ENCODE measurements at regions not wholly inside any gene's neighbourhood (a gene's known extent, or its start where the extent isn't known, plus 50 kb on each side); places are given as distances from the start of the nearest gene placed in this dataset.

DNA sequence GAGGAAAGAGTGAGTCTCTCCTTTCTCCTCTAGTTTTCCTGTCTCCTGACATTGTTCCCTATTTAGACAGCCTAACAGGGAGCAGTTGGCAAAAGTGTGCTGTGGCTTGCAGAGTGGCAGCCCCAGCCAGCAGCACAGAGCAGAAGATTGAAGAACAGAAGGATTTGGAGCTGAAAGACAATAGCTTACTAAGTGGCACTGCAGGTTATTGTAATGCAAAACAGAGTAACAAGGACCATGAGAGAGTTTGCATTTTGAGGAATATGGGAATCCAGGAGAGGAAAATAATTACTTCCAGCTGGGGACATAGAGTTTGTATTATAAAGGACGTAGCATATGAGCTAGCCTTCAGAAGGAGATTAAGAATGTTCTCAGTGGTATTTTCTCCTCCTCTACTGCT lies 342.4 kb downstream of the AKAIN1 start:
- DNase-seq (ENCODE audit: low read depth in 2 of 2) = no peak

DNA sequence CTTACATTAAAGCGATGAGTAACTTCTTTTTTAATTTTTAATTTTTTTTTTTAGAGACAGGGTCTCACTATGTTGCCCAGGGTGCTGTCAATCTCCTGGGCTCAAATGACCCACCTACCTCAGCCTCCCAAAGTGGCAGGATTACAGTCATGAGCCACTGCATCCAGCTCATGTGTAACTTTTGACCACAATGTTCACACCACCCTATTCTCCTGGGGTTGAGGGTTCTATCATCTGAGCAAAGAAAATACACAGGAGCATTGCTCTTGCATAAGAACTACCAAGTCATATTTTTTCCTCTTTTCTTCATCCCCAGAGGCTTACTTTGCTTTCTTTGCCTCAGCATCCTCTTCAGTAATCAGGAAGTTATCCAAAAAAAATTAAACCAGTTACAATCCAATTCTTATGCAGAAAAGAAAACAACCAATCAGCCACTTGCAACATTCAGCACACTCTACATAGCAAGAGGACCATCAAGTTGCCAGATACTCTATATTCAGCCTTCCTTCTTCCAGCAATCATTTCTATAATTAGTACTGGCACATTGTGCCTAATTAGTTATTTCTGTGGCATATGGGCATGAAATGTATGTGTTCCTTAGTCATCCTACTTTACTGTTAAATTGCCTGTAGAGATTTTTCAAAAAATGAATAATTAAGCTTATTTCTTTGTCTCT lies 345.6 kb downstream of the AKAIN1 start:
- no peak for DNase-seq (ENCODE audit: low read depth in 2 of 2)

DNA sequence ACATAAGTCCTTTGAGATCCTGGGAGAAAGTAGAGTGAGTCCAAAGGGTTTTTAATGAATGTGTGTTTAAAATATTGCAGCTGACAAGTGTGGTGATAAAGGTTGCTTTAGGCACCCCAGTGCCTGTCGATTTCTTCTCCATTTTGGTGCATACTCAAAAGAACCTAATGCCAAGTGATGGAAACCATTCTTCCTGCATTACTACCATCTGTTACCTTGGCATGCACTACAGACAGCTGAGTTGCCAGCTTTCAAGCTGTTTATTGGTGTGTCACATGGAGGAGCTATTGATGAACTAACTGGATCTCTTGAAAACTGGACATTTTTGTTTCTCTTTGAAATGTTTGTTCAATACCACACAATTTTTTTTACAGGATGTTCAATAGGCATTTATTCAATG lies 350.0 kb downstream of the AKAIN1 start:
- no peak for DNase-seq (ENCODE audit: low read depth in 2 of 2)

DNA sequence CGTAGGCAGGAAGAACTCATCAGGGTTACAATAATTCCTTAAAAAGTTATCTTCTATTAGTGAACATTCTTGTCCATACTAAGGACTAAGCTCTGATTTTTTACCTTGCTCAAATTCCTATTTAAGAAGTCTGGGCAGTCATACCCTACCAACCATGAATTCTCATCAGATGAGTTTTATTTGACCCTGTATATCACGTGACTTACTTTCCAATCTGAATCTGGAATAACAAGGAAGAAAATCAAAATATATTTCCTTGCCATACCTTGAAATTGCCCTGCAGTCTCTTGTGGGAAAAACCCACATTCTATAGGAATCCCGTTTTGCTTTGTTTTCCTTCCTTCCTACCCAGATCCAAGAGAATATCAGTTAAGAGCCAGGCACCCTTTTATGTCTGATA lies 352.7 kb downstream of the AKAIN1 start:
- DNase-seq (ENCODE audit: low read depth in 2 of 2) = no peak

DNA sequence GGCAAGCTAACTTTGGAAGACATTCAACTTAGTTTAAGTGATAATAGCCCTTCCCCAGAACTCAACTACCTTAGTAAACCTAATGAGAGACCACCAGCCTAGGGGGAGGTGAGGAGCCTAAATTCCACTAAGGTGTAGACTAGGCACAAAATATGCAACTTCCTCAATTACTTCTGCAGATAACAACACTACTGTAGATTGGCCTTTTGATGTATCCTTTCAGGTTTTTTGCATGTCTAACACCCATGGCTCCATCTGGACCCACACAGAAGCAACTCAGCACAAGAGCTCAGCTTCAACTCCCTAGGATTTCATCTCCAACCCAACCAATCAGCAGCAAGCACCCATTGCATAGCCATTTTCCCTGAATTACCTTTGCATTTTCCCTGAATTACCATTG lies 353.3 kb downstream of the AKAIN1 start:
- DNase-seq (ENCODE audit: low read depth in 2 of 2) = no peak

DNA sequence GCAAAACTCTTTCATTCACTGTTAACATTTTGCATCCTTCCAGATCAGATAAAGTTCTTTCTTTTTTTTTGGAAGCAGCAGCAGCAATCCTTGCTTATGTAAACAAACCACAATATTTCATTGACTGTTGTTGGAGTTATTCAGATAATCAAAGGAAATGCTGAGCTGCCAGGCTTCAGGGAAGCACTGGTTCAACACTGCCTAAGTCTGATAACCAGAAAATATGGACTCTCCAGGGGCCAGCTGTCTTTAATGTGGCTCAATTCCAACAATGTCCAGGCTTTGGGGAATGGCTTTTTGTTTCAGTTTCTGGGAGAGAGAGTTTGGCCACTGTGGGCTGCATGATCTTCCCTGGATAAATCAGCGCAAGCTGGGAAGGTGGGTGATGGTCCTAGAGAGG lies 354.3 kb downstream of the AKAIN1 start:
- DNase-seq (ENCODE audit: low read depth in 2 of 2) = no peak

DNA sequence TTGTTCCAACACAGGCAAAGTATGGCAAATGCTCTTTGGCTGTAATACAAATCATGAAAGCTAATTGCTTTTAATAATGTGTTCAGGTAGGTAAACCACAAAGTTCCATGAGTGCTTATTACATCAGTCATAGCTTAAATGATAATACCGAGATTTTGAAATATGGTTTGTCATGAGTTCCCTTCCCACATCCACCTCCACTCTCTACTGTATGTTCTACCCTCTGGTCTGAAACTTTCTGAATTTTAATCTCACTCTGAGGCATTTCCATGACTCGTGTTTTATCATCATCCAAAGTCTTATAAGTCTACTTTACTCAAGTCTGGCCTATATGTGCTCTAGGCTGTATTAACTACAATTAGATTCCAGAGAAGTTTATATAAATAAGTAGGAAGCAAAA lies 354.8 kb downstream of the AKAIN1 start:
- DNase-seq (ENCODE audit: low read depth in 2 of 2) = no peak

DNA sequence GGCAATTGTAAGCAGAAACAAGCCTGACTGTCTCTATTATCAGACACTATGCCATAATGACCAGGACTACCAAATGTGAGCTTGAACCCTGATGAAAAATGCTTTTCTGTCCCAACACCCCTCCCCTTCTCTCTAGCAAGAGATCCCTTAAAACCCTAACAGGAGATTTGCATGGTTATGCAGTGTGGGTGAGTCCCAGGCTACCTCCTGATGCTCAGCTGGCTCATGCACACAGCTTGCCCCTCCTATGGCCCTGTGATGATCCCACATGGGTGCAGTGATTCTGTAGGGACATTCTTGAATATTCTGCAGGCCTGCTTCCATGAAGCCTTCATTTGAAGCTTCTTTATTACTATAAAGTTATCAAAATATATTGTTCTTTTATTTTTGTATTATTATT lies 357.4 kb downstream of the AKAIN1 start:
- DNase-seq (ENCODE audit: low read depth in 2 of 2) = no peak

DNA sequence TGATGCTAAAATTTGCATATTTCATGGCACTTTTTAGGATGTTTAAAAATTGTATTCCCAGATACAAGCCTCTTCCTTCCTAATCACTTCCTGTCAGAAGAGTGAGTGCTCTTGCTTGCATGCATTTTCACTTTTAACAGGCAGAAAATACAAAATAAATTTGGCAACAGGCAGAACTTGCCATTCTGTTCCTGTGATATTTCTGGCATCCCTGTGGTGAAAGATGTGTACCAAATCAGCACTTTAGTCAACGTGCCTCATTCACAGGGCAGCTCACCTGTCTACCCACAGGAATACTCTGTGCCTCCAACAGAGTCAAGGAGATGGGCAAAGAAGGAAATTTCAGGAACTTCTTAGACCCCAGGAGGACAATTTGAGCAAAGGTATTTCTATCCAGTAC lies 360.9 kb downstream of the AKAIN1 start:
- no peak for DNase-seq (ENCODE audit: low read depth in 2 of 2)

DNA sequence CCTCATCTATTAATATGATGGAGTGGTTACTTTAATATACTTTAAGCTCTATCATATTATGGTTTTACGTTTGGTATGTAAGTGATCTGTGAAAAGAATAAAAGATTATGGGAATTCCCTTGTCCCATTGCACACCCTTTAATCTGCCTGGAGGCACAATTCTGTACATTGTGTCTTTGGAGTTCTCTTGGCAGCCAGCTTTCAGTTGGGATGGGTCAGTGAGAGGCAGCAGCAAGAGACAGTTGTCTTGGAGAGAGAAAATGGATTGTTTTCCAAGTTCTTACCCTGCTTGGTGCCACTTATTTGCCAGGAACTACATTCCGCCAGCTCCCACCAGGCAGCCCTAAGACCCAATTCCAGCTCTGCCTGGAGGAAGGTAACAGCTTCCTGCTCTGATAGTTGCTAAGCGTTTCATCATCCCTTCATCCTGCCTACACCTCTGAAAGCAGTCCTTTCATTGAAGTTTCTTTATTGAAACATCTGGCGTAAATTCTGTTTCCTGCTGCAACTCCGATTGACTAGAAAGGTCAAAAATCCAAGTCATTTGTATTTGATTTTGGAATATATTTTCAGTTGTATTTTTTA lies 365.2 kb downstream of the AKAIN1 start:
- no peak for DNase-seq (ENCODE audit: low read depth in 2 of 2)

DNA sequence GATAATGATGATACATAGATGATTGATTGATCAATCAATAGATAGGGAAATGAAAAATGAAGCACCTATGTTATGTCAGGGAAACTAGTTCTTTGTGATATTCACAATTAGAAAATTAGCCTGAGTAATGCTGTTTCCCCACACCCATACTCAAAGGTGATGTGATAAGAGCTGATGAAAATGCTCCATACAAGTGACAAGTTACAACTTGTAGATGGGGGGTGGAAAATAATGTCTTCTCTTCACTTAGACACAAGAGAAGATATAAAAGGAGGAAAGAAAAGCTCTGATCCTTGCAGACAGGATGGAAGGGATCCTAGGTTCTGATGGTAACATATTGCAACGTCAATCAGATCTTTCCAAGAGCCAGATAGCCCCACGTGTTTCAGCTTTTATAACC lies 365.9 kb downstream of the AKAIN1 start:
- DNase-seq (ENCODE audit: low read depth in 2 of 2) = no peak

DNA sequence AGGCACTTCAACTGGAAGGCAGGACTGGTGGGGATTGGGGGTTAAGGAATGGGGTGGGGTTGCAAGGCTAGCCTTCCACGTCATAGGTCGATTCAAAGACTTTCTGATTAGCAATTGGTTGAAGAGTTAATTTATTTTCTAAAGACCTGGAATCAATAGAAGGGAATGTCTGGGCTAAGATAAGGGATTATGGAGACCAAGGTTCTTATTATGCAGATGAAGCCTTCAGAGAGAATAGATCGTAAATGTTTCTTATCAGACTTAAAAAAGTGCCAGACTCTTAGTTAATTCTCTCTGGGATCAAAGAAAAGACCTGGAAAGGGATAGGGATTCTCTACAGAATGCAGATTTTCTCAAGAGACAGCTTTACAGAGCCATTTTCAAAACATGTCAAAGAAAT lies 368.0 kb upstream of the DLGAP1 start:
- DNase-seq (ENCODE audit: low read depth in 2 of 2) = no peak

DNA sequence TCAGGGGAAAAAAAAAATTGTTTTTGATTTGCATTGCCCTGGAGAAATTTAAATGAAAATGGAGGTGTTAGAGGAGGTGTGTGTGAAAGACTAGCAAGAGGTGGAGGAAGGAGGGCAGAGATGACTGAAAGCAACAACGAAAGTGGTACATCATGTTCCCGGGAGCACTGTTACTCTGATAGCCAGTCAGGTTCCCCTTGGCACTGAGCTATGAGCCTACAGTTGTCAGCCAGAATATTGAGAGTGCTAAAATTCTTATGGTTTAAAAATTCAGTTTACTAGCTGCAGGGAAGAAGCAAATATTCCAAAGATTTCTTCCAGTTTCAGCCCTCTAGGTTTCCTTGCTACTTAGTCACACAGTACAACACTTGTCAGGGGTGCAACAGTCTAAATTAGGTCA lies 366.7 kb upstream of the DLGAP1 start:
- no peak for DNase-seq (ENCODE audit: low read depth in 2 of 2)

DNA sequence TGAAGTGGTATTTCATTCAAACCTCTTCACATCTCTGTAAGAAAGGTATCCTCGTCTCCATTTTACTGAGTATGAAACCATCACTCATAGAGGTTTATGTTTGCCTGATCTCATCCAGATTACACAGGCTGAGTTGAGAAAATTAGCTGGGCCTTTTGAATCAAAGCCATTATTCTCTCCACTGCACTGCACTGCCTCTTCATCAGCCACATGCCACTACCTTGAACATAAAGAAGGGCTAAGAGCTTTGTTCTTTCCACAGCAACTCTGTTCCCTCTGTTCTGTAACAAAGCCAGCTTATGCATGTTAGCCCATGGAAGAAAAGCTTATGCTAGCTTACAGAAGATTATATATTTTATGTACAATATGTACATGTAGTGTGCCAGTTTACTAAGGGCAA lies 362.6 kb upstream of the DLGAP1 start:
- no peak for DNase-seq (ENCODE audit: low read depth in 2 of 2)

DNA sequence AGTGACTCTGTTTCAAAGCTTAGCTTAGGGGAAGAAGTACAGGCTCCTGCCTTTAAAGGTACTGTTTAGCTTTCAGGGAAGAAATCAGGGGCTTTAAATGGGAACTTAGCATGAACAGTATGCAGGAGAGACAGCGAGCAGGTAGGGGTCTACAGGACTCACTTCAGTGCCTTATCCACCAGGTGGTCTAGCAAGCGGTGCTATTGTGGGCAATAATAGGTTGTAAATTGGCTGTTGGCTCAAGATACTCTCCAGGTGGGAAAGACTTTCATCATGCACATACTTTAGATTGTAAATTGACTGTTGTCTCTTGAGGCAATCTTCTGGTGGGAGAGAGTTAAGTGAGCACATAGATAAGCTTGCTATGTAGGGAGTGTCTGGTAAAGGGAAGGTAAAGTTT lies 358.6 kb upstream of the DLGAP1 start:
- DNase-seq (ENCODE audit: low read depth in 2 of 2) = no peak

DNA sequence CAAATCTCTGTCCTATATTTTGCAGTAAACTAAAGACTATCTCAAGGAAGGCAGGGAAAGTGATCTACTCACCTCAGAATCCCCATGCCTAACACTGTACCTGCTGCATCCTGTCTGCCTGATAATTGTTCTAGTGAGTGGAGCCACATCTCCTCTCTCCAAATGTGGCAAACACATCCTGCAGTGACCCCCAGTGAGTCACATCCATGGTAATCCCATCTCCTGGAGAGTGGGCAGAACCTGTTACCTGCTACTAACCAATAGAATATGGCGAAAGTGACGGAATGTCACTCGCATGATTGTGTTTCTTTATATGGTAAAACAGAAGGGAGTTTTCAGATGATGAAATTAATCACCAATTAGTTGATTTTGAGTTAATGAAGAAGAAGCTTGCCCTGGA lies 353.8 kb upstream of the DLGAP1 start:
- DNase-seq (ENCODE audit: low read depth in 2 of 2) = no peak

DNA sequence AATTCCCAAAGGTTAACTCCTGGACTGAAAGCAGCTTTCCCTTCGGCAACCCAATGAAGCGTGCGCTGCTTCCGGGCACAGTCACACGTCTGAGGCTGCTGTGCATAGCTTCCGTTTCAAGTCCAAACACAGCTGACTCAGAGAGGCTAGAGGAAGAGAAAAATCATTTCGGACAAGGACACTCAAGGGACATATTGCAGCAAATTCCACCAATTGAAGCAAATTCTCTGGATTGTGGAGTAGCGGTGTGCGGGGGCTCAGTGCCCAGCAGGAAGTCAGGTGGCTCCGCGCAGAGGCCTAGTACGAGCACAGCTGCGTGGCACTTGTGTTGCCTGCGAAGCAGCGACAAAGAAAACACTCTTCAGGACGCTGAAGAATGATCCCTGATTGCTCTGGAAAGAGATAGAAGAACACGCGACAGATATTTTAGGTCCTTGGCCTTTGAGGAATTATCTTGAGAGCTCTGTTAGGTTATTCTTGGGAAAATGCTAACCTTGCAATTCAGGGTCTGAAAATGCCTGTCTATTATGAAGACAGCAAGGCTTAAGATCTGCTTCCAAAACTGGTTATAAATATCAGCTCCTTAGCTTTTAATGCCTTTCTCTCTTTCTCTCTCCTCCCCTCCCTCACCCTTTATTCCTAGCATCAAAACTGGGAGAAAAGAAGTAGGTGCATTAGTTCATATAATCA lies 352.6 kb upstream of the DLGAP1 start:
- no peak for DNase-seq (ENCODE audit: low read depth in 2 of 2)

DNA sequence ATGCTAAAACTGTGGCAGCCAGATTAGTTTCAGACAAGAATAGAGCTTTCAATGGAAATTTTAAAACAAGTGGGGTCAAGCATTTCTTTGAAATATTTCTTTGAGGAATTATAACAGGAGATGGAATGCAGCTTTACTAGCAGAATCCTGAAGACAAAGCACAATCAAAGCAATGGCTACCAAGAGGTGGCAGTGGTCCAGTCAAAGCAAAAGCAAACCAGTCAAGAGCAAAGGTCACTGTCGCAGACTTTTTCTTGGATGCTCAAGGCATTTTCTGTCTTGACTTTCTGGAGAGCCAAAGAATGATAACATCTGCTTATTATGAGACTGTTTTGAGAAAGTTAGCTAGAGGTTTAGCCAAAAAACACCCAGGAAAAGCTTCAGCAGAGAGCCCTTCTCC lies 351.2 kb upstream of the DLGAP1 start:
- no peak for DNase-seq (ENCODE audit: low read depth in 2 of 2)

DNA sequence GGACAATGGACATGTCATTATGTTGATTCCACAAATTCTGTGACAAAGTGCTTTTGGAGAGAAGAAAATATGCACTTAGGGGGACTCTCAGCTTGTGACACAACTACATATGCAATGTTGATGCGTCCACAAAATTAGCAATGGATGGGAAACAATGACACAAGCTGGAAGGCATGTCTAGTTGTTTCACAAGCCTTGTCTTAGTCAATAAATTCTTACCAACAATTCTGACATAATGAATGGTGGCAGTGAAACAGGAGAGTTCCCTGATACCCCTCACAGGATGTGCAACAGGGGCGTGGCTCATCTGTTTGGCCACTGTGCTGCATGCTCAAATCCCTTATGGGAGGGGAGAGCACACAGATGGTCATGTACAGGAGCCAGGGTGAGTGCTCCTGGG lies 347.2 kb upstream of the DLGAP1 start:
- DNase-seq (ENCODE audit: low read depth in 2 of 2) = no peak

DNA sequence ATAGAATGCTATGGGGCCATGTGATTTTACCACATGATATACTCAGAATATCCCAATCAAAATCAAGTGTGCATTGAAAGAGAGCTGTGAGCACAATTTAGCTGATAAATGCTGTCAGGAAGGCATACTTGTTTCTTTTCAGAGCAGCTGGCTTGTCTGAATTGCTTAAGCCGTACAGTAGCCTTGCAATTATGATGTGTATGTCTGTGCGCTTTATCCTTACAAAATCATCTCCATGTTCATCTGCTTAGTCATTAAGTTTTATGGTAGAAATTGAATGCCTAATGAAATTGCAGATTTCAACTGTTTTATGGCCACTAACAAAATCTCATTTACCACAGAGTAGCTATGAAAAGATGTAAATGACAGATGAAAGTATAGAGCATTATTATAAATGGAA lies 346.0 kb upstream of the DLGAP1 start:
- no peak for DNase-seq (ENCODE audit: low read depth in 2 of 2)

DNA sequence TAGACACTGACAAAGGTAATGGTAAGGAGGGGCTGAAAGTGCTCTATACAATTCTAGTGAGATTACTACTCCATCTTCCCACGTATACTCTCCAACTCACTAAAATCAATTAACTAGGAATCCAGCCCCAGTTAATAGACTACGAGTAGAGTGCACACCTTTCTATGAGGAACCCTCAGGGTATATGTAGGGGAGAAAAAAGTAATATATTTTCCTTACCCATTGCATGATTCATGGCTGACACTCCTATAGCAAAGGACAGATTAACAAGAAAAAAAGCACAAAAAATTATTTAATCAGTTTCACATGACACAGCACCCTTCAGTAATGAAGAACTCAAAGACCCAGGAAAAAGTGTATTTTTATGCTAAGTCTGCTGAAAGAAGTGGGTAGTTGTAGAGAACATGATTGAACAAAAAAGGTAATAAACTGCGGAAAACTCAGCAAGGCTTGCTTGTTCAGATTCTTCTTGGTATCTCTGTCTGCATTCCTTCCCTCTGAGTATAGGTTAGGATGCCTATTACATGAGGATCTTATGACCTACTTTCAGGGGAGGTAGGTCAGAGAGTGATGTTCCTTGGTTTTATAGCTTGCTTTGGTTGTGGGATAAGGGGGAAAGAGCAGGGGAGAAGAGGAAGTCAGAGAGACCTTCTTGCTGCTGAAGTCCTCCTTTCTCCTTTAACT lies 342.0 kb upstream of the DLGAP1 start:
- no peak for DNase-seq (ENCODE audit: low read depth in 2 of 2)

DNA sequence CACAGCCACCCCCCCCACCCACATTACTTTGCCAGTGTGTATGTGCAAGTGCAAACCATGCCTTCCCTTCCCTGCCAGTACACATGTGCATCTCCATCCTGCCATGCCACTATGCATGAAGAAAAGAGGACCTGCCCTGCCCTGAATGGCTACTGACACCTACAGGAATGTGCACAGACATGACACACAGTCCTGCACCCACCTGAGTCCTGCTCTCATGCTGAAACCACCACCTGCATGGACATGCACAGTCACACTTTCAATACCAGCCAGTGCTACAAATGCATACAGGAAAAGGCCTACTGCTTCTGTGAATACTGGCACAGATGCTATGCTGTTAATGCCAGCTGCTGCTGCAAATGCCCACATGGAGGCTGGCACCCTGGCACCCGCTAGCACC lies 334.4 kb upstream of the DLGAP1 start:
- no peak for DNase-seq (ENCODE audit: low read depth in 2 of 2)

DNA sequence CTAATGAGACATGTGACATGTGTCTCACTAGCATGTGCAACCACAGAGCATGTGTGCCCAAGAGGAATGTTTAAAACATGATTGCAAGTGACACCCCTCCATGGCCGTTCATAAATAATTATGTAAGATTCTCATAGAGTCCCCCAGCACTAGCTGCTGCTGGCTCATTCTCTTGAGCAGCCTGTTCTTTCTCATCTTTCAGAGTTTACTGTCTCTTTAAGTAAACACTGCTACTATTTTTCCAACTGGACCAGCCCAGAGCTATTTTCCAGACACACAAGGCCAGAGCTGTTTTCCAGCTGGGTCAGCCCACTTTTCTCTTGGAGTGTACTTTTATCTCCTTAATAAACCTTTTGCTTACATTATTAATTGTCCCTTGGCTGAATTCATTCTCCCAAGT lies 326.8 kb upstream of the DLGAP1 start:
- no peak for DNase-seq (ENCODE audit: low read depth in 2 of 2)

All from stimulated activated CD8-positive, alpha-beta memory T cell treated with anti-CD3 and anti-CD28 coated beads, Interleukin-7, amount 100 ng/mL, for 4 hours (primary cell).